GM23338 (cell line): ENCODE measurements at regions not wholly inside any gene's neighbourhood (a gene's known extent, or its start where the extent isn't known, plus 50 kb on each side); places are given as distances from the start of the nearest gene placed in this dataset.

Experiments
- CREB1 ChIP-seq: fragments of 250-450 bp; sonication (Bioruptor Pico); IDR thresholded peaks from 2 replicates; pipeline ENCODE4 v1.5.0; 2020; ENCODE audit warnings: low read depth, mild to moderate bottlenecking, moderate library complexity
- CTCF ChIP-seq, 2 experiments: fragments of 200-600 bp in 1 of 2; sonication (generic) in 1 of 2; conservative IDR thresholded peaks; 2 replicates each; pipeline versions ENCODE4 v1.5.1 to v1.6.1; 2016 to 2017; ENCODE audit warnings: antibody characterized with exemption in 2 of 2, low read depth in 2 of 2, mild to moderate bottlenecking in 2 of 2, moderate library complexity in 1 of 2
- ETS1 ChIP-seq: IDR thresholded peaks from 2 replicates; pipeline ENCODE4 v1.6.1; 2016; ENCODE audit warnings: antibody characterized with exemption
- EZH2 ChIP-seq: fragments of 200-600 bp; sonication (generic); IDR thresholded peaks from one replicate; pipeline ENCODE4 v1.8.0; 2017; ENCODE audit warnings: antibody characterized with exemption, mild to moderate bottlenecking, low read depth; ENCODE audit not compliant: unreplicated experiment
- EZH2phosphoT487 ChIP-seq: fragments of 200-600 bp; sonication (generic); IDR thresholded peaks from one replicate; pipeline ENCODE4 v1.8.1; 2018; ENCODE audit warnings: antibody characterized with exemption; ENCODE audit not compliant: unreplicated experiment
- JUNB ChIP-seq: IDR thresholded peaks from one replicate; pipeline ENCODE4 v1.6.1; 2016; ENCODE audit warnings: antibody characterized with exemption; ENCODE audit not compliant: unreplicated experiment
- POLR2AphosphoS5 ChIP-seq: IDR thresholded peaks from 2 replicates; pipeline ENCODE4 v1.6.1; 2016; ENCODE audit warnings: antibody characterized with exemption, low read depth
- REST ChIP-seq: IDR thresholded peaks from one replicate; pipeline ENCODE4 v1.6.1; 2018; ENCODE audit warnings: antibody characterized with exemption; ENCODE audit not compliant: unreplicated experiment

- TF ChIP-seq EZH2 (no peak), EZH2phosphoT487 (no peak), CTCF (conservative IDR thresholded peaks at IDR 0.05; ENCODE audit: low read depth in 2 of 2) (no peak), ETS1 (no peak), CREB1 (CRISPR knock-in tag) (no peak), JUNB (no peak), REST (no peak), POLR2AphosphoS5 (no peak)
These were observed 57.1 kb upstream of the EFHC2 start for GRCh38 chrX:44400588-44400987.
